NT2/D1 (cell line): ENCODE measurements at regions not wholly inside any gene's neighbourhood (a gene's known extent, or its start where the extent isn't known, plus 50 kb on each side); places are given as distances from the start of the nearest gene placed in this dataset.

ENCODE experiments used
- SUZ12 ChIP-seq: IDR thresholded peaks from 2 replicates; pipeline ENCODE4 v1.6.1; 2011; ENCODE audit not compliant: insufficient read length, insufficient read depth; ENCODE audit errors: extremely low read depth
- YY1 ChIP-seq: IDR thresholded peaks from 2 replicates; pipeline ENCODE4 v1.6.1; 2011; ENCODE audit not compliant: insufficient read length, insufficient read depth
- ZNF274 ChIP-seq: IDR thresholded peaks from 2 replicates; pipeline ENCODE4 v1.6.1; 2011; ENCODE audit warnings: mild to moderate bottlenecking, low read depth, low read length

GRCh38 chr1:208533746-208534598 lies 289.8 kb upstream of the PLXNA2 start:
- TF ChIP-seq SUZ12: no peak
- no peak for TF ChIP-seq ZNF274
- TF ChIP-seq YY1: no peak
